HEK293 (cell line): ENCODE measurements at regions not wholly inside any gene's neighbourhood (a gene's known extent, or its start where the extent isn't known, plus 50 kb on each side); places are given as distances from the start of the nearest gene placed in this dataset.
"Not testable (repeated sequence)": the region's sequence is repeated elsewhere in the genome, so short reads cannot be mapped to it uniquely, and the experiment has no call there.

ENCODE experiments used
- CTCF ChIA-PET: fragments of 350-600 bp; formaldehyde crosslinking; extraction: SDS; loops from one replicate; lab custom pipeline; 2021; ENCODE audit warnings: antibody characterized with exemption; lab: Yijun Ruan, JAX
- POLR2A ChIA-PET: fragments of 300-600 bp; formaldehyde crosslinking; extraction: SDS; loops from one replicate; lab custom pipeline; 2020; ENCODE audit warnings: antibody characterized with exemption, inconsistent platforms; lab: Yijun Ruan, JAX
- H3K27ac ChIP-seq: fragments of 200-500 bp; sonication (Bioruptor generic); 2 replicates; pipeline ENCODE4 v1.5.1; 2014; ENCODE audit warnings: low read depth, low read length, control low read depth, inconsistent platforms; ENCODE audit errors: extremely low read depth
- H3K36me3 ChIP-seq, 2 experiments: fragments of 200-500 bp in 1 of 2; sonication (Bioruptor generic) in 1 of 2; 1 replicate in 1 of 2; 2 replicates in 1 of 2; pipeline ENCODE4 v1.5.1; 2014 to 2017; ENCODE audit warnings: inconsistent platforms in 2 of 2, low read length in 2 of 2; ENCODE audit not compliant: control insufficient read depth in 2 of 2, insufficient read depth in 1 of 2
- H3K4me1 ChIP-seq: fragments of 200-500 bp; sonication (Bioruptor generic); 2 replicates; pipeline ENCODE4 v1.5.1; 2014; ENCODE audit warnings: mild to moderate bottlenecking, low read length, inconsistent platforms; ENCODE audit not compliant: control insufficient read depth, insufficient read depth
- H3K4me3 ChIP-seq: 2 replicates; pipeline ENCODE4 v1.5.1; 2011; ENCODE audit warnings: low read depth, mild to moderate bottlenecking, control low read depth, low read length, moderate library complexity
- H3K9me3 ChIP-seq: fragments of 200-500 bp; sonication (Bioruptor generic); 2 replicates; pipeline ENCODE4 v1.5.1; 2014; ENCODE audit warnings: low read depth, low read length, inconsistent platforms; ENCODE audit not compliant: control insufficient read depth, insufficient read depth
- ATF2 ChIP-seq: fragments of 450-650 bp; formaldehyde crosslinking; IDR thresholded peaks from 2 replicates; pipeline ENCODE4 v1.5.1; 2016; ENCODE audit warnings: missing biosample characterization, missing genetic modification characterization, low read depth
- KLF9 ChIP-seq: fragments of 450-650 bp; formaldehyde crosslinking; IDR thresholded peaks from 2 replicates; pipeline ENCODE4 v1.5.1; 2016; ENCODE audit warnings: missing biosample characterization, missing genetic modification characterization, low read depth
- MEIS1 ChIP-seq: sonication (generic); formaldehyde crosslinking; IDR thresholded peaks from 2 replicates; pipeline ENCODE4 v1.8.1; 2022; ENCODE audit warnings: missing genetic modification reagents, mild to moderate bottlenecking, borderline replicate concordance
- ZBTB21 ChIP-seq: fragments of 450-650 bp; formaldehyde crosslinking; IDR thresholded peaks from 2 replicates; pipeline ENCODE4 v1.5.1; 2017; ENCODE audit warnings: missing biosample characterization, missing genetic modification characterization
- ZNF146 ChIP-seq: fragments of 450-650 bp; formaldehyde crosslinking; IDR thresholded peaks from 2 replicates; pipeline ENCODE4 v1.5.1; 2016; ENCODE audit warnings: missing biosample characterization, missing genetic modification characterization
- ZNF510 ChIP-seq: fragments of 450-650 bp; formaldehyde crosslinking; IDR thresholded peaks from 2 replicates; pipeline ENCODE4 v1.5.1; 2018; ENCODE audit warnings: mild to moderate bottlenecking, missing genetic modification characterization, missing biosample characterization; ENCODE audit not compliant: insufficient replicate concordance
- ZNF843 ChIP-seq: fragments of 450-650 bp; formaldehyde crosslinking; IDR thresholded peaks from 2 replicates; pipeline ENCODE4 v1.5.1; 2016; ENCODE audit warnings: missing biosample characterization, missing genetic modification characterization
- TF ChIP-seq, protein P1 (sequence below): fragments of 450-650 bp; formaldehyde crosslinking; IDR thresholded peaks from 2 replicates; pipeline ENCODE4 v1.5.1; 2016; ENCODE audit warnings: missing biosample characterization, missing genetic modification characterization

GRCh38 chr1:43096528-43096927 lies 75.6 kb downstream of the EBNA1BP2 start:
- TF ChIP-seq ZNF146 (tag by site-specific recombination): peak; percentile 93
- TF ChIP-seq, protein P1, sequence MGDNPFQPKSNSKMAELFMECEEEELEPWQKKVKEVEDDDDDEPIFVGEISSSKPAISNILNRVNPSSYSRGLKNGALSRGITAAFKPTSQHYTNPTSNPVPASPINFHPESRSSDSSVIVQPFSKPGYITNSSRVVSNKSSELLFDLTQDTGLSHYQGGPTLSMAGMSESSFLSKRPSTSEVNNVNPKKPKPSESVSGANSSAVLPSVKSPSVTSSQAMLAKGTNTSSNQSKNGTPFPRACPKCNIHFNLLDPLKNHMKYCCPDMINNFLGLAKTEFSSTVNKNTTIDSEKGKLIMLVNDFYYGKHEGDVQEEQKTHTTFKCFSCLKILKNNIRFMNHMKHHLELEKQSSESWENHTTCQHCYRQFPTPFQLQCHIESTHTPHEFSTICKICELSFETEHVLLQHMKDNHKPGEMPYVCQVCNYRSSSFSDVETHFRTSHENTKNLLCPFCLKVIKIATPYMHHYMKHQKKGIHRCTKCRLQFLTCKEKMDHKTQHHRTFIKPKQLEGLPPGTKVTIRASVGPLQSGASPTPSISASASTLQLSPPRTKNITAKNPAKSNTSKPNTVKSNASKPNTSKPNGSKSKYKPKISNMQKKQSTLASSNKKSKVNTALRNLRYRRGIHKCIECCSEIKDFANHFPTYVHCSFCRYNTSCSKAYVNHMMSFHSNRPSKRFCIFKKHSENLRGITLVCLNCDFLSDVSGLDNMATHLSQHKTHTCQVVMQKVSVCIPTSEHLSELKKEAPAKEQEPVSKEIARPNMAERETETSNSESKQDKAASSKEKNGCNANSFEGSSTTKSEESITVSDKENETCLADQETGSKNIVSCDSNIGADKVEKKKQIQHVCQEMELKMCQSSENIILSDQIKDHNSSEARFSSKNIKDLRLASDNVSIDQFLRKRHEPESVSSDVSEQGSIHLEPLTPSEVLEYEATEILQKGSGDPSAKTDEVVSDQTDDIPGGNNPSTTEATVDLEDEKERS: 0 out of 2 replicates have a peak, but pooled peaks have one; percentile 33
- H3K4me3 ChIP-seq, H3K9me3 ChIP-seq, H3K4me1 ChIP-seq, CTCF ChIA-PET, H3K27ac ChIP-seq, H3K36me3 ChIP-seq, POLR2A ChIA-PET: not testable (repeated sequence)

- H3K36me3 ChIP-seq, CTCF ChIA-PET, H3K27ac ChIP-seq, H3K4me3 ChIP-seq, H3K4me1 ChIP-seq, POLR2A ChIA-PET, H3K9me3 ChIP-seq: not testable (repeated sequence)
Observed at GRCh38 chr1:43090812-43091211, 81.3 kb downstream of the EBNA1BP2 start.

DNA sequence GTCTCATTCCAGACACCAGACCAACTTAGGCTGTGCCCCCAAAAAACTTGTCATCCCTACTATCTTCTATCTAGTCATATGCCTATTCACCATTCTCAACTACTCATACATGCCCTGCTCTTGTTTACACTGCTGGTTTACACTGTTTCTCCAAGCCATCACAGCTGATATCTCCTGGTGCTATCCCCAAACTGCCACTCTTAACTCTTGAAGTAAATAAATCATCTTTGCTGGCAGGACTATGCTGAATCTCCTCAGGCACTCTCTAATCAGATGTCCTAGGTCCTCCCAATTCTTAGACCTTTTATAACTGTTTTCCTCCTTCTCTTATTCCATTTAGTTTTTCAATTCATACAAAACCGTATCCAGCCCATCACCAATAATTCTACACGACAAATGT lies 81.9 kb downstream of the EBNA1BP2 start:
- H3K4me1 ChIP-seq, H3K36me3 ChIP-seq, CTCF ChIA-PET, H3K27ac ChIP-seq, H3K4me3 ChIP-seq, H3K9me3 ChIP-seq, POLR2A ChIA-PET: not testable (repeated sequence)

GRCh38 chr1:43083375-43083891 lies 88.7 kb downstream of the EBNA1BP2 start:
- no peak for TF ChIP-seq MEIS1
- TF ChIP-seq ATF2 (tag by site-specific recombination): 0 out of 2 replicates have a peak, but pooled peaks have one; percentile 21
- Histone ChIP-seq H3K27ac (no peak overlapping the region), H3K4me1 (no peaks in the 10 kb centered on the region), H3K36me3 (no peaks in the 10 kb centered on the region), H3K9me3 (no peaks in the 10 kb centered on the region), H3K4me3 (no peak overlapping the region)
- CTCF ChIA-PET: interaction anchor here (0.6 to 2.6 kb wide), 2 partner anchors 9 to 605 kb away, joined by 6 to 22 read pairs; no protein-coding TSS in a partner anchor
- POLR2A ChIA-PET: interaction anchor here (0.7 kb wide), 1 partner anchor 10 kb away, joined by 3 read pairs; no protein-coding TSS in a partner anchor

DNA sequence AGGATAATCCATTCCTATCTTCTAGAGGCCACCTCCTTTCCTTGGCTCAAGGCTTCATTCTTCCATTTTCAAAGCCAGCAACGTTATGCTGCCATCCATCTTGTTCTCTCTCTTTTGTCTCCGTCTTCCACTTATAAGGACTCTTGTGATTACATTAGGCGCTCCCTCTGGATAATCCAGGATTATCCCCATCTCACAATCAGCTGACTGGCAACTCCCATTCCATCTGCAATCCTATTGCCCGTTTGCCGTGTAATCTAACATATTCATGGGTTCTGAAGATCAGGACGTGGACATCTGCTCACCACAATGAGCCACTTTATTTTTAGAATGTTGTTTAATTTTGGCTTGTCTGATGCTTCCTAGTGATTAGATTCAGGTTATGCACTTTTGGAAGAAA lies 89.3 kb downstream of the EBNA1BP2 start:
- Histone ChIP-seq H3K9me3 (no peaks in the 10 kb centered on the region), H3K4me1 (no peaks in the 10 kb centered on the region), H3K27ac (no peak overlapping the region), H3K36me3 (no peaks in the 10 kb centered on the region), H3K4me3 (no peak overlapping the region)
- POLR2A ChIA-PET: no interaction called here
- no peak for TF ChIP-seq ZNF510 (tag by site-specific recombination)
- CTCF ChIA-PET: no interaction called here

DNA sequence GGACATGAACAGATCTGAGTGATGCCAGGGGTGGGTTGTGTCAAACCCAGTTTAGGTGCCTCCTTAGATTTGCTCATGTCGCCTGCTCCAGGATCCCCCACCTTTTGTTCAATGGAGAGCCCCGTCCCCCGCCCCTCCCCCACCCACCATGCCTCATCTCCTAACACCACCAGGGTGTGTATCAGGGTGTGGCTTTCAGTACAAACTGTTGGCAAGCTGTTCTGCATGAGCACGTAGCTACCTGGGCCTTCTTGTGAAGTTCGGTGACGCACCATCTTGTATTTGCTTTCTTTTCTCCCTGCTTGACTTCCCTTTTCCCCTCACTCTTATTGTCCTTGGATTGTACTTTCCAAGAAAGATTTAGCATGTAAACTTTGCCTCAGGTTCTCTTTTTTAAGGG lies 94.8 kb downstream of the EBNA1BP2 start:
- Histone ChIP-seq H3K27ac (no peak overlapping the region), H3K9me3 (no peaks in the 10 kb centered on the region), H3K36me3 (no peaks in the 10 kb centered on the region), H3K4me1 (no peaks in the 10 kb centered on the region), H3K4me3 (no peak overlapping the region)
- TF ChIP-seq ZBTB21 (tag by site-specific recombination) (no peak), ZNF843 (tag by site-specific recombination) (no peak), KLF9 (tag by site-specific recombination) (no peak)
- ChIA-PET CTCF (interaction anchor here (0.5 to 9.1 kb wide), 5 partner anchors 111 to 506 kb away, joined by 3 to 298 read pairs (median 5); no protein-coding TSS in a partner anchor), POLR2A (no interaction called here)
